ENCODE measurements at regions not wholly inside any gene's neighbourhood (a gene's known extent, or its start where the extent isn't known, plus 50 kb on each side); places are given as distances from the start of the nearest gene placed in this dataset.

- H3K36me3 ChIP-seq (ENCODE audit: control insufficient read depth in 1 of 2, insufficient read depth in 2 of 2, low read length in 2 of 2): no peaks in the 10 kb centered on the region
- no TSS peak for BruUV-seq (replicated peaks)
- intact Hi-C loops (cut with micrococcal nuclease): no loop called here
These were observed 157.6 kb upstream of the PLXNA4 start for GRCh38 chr7:132733860-132734259.

More at GRCh38 chr7:132733860-132734259, 157.6 kb upstream of the PLXNA4 start:
- Histone ChIP-seq H3K9me3 (ENCODE audit: control insufficient read depth in 1 of 2, insufficient read depth in 1 of 2, low read depth in 1 of 2, low read length in 2 of 2) (no peaks in the 10 kb centered on the region), H3K9ac (ENCODE audit: low read length) (no peak overlapping the region), H4K20me1 (ENCODE audit: insufficient read depth) (no peaks in the 10 kb centered on the region), H3K4me3 (replicated peaks in 1 of 2; ENCODE audit: low read depth in 1 of 2, low read length in 2 of 2) (no peak overlapping the region), H3K4me2 (ENCODE audit: low read length) (no peak overlapping the region), H3K9me2 (ENCODE audit: insufficient read depth) (no peaks in the 10 kb centered on the region), H3K27me3 (ENCODE audit: insufficient read depth, low read length) (no peaks in the 10 kb centered on the region), H3K79me2 (ENCODE audit: insufficient read depth, low read length) (no peaks in the 10 kb centered on the region), H3K4me1 (ENCODE audit: control insufficient read depth in 1 of 2, insufficient read depth in 2 of 2, low read length in 2 of 2) (peaks cover 0 to 7% of the 10 kb centered on the region in 2 experiments; a peak in 2 of 4 replicates), H2AFZ (ENCODE audit: low read depth, low read length, poor library complexity, severe bottlenecking) (no peak overlapping the region), H3K27ac (ENCODE audit: low read depth, low read length) (no peak overlapping the region)
- ChIA-PET RAD21 (ENCODE audit: low non-redundant PET in 1 of 2, low total read pairs in 2 of 2, uncharacterized antibody in 2 of 2, unreplicated experiment in 2 of 2) (no interaction called here), POLR2A (no interaction called here), CTCF (no interaction called here)
- ATAC-seq (no peak), DNase-seq (ENCODE audit: low read depth, low spot score) (no peak)
- TF ChIP-seq JUND (IDR thresholded peaks at IDR 0.05) (no peak), ATF3 (IDR thresholded peaks at IDR 0.05) (no peak), CEBPB (IDR thresholded peaks at IDR 0.05; ENCODE audit: low read depth) (no peak), POLR2A (IDR thresholded peaks at IDR 0.05; ENCODE audit: borderline replicate concordance, extremely low read depth, insufficient read depth, insufficient read length) (no peak), EZH2 (IDR thresholded peaks at IDR 0.05) (no peak), TCF7L2 (IDR thresholded peaks at IDR 0.05; ENCODE audit: borderline replicate concordance, extremely low read depth, insufficient read depth, insufficient read length) (no peak), EZH2phosphoT487 (IDR thresholded peaks at IDR 0.05; ENCODE audit: borderline replicate concordance) (no peak), SRF (IDR thresholded peaks at IDR 0.05; ENCODE audit: low read depth) (no peak), ELF1 (IDR thresholded peaks at IDR 0.05; ENCODE audit: borderline replicate concordance, low read depth) (no peak), MAX (IDR thresholded peaks at IDR 0.05) (no peak), YY1 (IDR thresholded peaks at IDR 0.05; ENCODE audit: extremely low read depth, insufficient replicate concordance, low read depth, low read length) (no peak), CTCF (IDR thresholded peaks at IDR 0.05 in 2 of 3, conservative IDR thresholded peaks at IDR 0.05 in 1 of 3; ENCODE audit: borderline replicate concordance in 1 of 3, insufficient read depth in 1 of 3, low read depth in 2 of 3, low read length in 2 of 3) (no peak), REST (IDR thresholded peaks at IDR 0.05; ENCODE audit: low read depth) (no peak), EGR1 (IDR thresholded peaks at IDR 0.05; ENCODE audit: low read depth) (no peak), ZFX (IDR thresholded peaks at IDR 0.05) (no peak), SIN3A (IDR thresholded peaks at IDR 0.05; ENCODE audit: low read depth) (no peak), ZBTB33 (IDR thresholded peaks at IDR 0.05; ENCODE audit: extremely low read depth, insufficient replicate concordance, low read length) (no peak), CBX3 (IDR thresholded peaks at IDR 0.05; ENCODE audit: low read depth) (no peak), ZNF274 (IDR thresholded peaks at IDR 0.05; ENCODE audit: low read depth, low read length) (no peak), RAD21 (IDR thresholded peaks at IDR 0.05; ENCODE audit: low read depth) (no peak)
